K562 (cell line): ENCODE measurements at regions not wholly inside any gene's neighbourhood (a gene's known extent, or its start where the extent isn't known, plus 50 kb on each side); places are given as distances from the start of the nearest gene placed in this dataset.
A peak's percentile ranks its signal among the peaks of the same experiment; 100 is the strongest.

Experiments used
- CBX5 ChIP-seq: IDR thresholded peaks from 2 replicates; pipeline ENCODE4 v1.6.1; 2014; ENCODE audit warnings: low read depth, borderline replicate concordance
- CCNT2 ChIP-seq: IDR thresholded peaks from 2 replicates; pipeline ENCODE4 v1.6.1; 2011; ENCODE audit warnings: borderline replicate concordance, low read depth, mild to moderate bottlenecking, moderate library complexity, mixed read lengths, low read length; ENCODE audit not compliant: insufficient read length; ENCODE audit errors: extremely low read depth
- CHD4 ChIP-seq: fragments of 200-600 bp; sonication (generic); IDR thresholded peaks from 3 replicates; pipeline ENCODE4 v1.6.1; 2012; ENCODE audit warnings: low read depth, mild to moderate bottlenecking, mixed read lengths, low read length, inconsistent platforms; ENCODE audit not compliant: insufficient read depth, insufficient replicate concordance, poor library complexity, severe bottlenecking
- CXXC5 ChIP-seq: fragments of 250-450 bp; sonication (Bioruptor Pico); IDR thresholded peaks from 2 replicates; pipeline ENCODE4 v1.8.0; 2022; ENCODE audit warnings: inconsistent platforms, mild to moderate bottlenecking, moderate library complexity
- DPF2 ChIP-seq: fragments of 450-650 bp; IDR thresholded peaks from 2 replicates; pipeline ENCODE4 v1.6.1; 2016
- E2F1 ChIP-seq: sonication (generic); formaldehyde crosslinking; IDR thresholded peaks from 2 replicates; pipeline ENCODE4 v1.8.1; 2023; ENCODE audit warnings: mild to moderate bottlenecking, missing genetic modification reagents, moderate library complexity
- E2F8 ChIP-seq: fragments of 450-650 bp; IDR thresholded peaks from 2 replicates; pipeline ENCODE4 v1.7.1; 2018; ENCODE audit warnings: mild to moderate bottlenecking, low read depth; ENCODE audit not compliant: partially characterized antibody
- HDAC3 ChIP-seq: fragments of 450-650 bp; IDR thresholded peaks from 2 replicates; pipeline ENCODE4 v1.6.1; 2018; ENCODE audit warnings: borderline replicate concordance, mild to moderate bottlenecking, moderate library complexity; ENCODE audit not compliant: partially characterized antibody
- KLF1 ChIP-seq: fragments of 450-650 bp; IDR thresholded peaks from 2 replicates; pipeline ENCODE4 v1.6.1; 2016; ENCODE audit warnings: missing genetic modification characterization, missing compliant biosample characterization
- STAT5A ChIP-seq: IDR thresholded peaks from 2 replicates; pipeline ENCODE4 v1.6.1; 2012; ENCODE audit warnings: low read length, inconsistent platforms, borderline replicate concordance
- TAL1 ChIP-seq: fragments of 450-650 bp; IDR thresholded peaks from 2 replicates; pipeline ENCODE4 v1.6.1; 2016; ENCODE audit warnings: mild to moderate bottlenecking
- ZFP36 ChIP-seq: fragments of 150-350 bp; IDR thresholded peaks from 2 replicates; pipeline ENCODE4 v1.6.1; 2018; ENCODE audit warnings: low read length, low read depth; ENCODE audit not compliant: partially characterized antibody
- ZNF263 ChIP-seq: sonication (generic); formaldehyde crosslinking; IDR thresholded peaks from 2 replicates; pipeline ENCODE4 v1.8.0; 2022; ENCODE audit warnings: mild to moderate bottlenecking, missing genetic modification reagents, borderline replicate concordance
- ZNF778 ChIP-seq: fragments of 450-650 bp; formaldehyde crosslinking; IDR thresholded peaks from 2 replicates; pipeline ENCODE4 v1.4.0; 2020; ENCODE audit warnings: mild to moderate bottlenecking, moderate library complexity
- TF ChIP-seq, protein P1 (sequence below), 2 experiments: fragments of 450-650 bp in 1 of 2; IDR thresholded peaks; 2 replicates each; pipeline ENCODE4 v1.6.1; 2011 to 2017; ENCODE audit warnings: low read depth in 2 of 2, antibody characterized with exemption in 1 of 2, borderline replicate concordance in 1 of 2, low read length in 1 of 2, mild to moderate bottlenecking in 1 of 2, mixed read lengths in 1 of 2; ENCODE audit not compliant: control insufficient read depth in 1 of 2
- TF ChIP-seq, protein P2 (sequence below): fragments of 150-350 bp; IDR thresholded peaks from 2 replicates; pipeline ENCODE4 v1.6.1; 2014; ENCODE audit warnings: low read depth, mild to moderate bottlenecking, low read length, borderline replicate concordance

DNA sequence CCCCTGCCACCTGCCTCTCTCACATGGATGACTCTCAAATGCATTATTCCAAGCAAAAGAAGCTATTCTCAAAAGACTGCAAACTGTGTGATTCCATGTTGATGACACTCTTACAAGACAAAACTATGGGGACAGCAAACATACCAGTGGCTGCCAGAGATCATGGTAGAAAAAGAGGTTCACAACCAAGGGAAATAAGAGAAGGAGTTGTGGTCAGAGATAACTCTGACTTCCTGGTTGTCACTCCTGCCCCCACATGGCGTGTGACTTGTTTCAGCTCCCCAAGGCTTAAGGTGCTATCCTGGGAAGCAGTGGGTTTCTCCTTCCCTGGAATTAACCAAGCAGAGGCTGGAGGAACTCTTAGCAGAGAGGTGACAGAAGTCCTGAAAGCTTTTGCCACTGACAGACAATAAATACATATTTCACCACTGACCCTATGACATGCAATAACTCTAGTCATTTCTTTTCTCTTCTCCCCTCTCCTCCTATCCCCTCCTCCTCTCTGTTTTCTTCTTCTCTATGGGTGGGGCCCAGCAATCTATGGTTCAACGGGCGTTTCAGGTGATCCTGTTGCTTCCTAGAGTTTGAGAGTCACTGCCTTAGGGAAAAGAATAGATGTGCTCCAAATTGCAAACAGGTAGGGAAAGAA lies 185.1 kb downstream of the FCRL5 start (continued):
- TF ChIP-seq CHD4 (no peak), E2F8 (no peak), ZNF263 (CRISPR knock-in tag) (0 out of 2 replicates have a peak, but pooled peaks have one; percentile 32), CCNT2 (peak; percentile 15), TAL1 (peak; percentile 11; the same call in 1 of the 2 replicates), CXXC5 (CRISPR knock-in tag) (peak; percentile 34; the same call in 1 of the 2 replicates), HDAC3 (no peak), ZFP36 (no peak), CBX5 (no peak), STAT5A (no peak), E2F1 (CRISPR knock-in tag) (no peak), DPF2 (0 out of 2 replicates have a peak, but pooled peaks have one; percentile 25), ZNF778 (CRISPR knock-in tag) (no peak), KLF1 (tag) (no peak)
- TF ChIP-seq, protein P1, sequence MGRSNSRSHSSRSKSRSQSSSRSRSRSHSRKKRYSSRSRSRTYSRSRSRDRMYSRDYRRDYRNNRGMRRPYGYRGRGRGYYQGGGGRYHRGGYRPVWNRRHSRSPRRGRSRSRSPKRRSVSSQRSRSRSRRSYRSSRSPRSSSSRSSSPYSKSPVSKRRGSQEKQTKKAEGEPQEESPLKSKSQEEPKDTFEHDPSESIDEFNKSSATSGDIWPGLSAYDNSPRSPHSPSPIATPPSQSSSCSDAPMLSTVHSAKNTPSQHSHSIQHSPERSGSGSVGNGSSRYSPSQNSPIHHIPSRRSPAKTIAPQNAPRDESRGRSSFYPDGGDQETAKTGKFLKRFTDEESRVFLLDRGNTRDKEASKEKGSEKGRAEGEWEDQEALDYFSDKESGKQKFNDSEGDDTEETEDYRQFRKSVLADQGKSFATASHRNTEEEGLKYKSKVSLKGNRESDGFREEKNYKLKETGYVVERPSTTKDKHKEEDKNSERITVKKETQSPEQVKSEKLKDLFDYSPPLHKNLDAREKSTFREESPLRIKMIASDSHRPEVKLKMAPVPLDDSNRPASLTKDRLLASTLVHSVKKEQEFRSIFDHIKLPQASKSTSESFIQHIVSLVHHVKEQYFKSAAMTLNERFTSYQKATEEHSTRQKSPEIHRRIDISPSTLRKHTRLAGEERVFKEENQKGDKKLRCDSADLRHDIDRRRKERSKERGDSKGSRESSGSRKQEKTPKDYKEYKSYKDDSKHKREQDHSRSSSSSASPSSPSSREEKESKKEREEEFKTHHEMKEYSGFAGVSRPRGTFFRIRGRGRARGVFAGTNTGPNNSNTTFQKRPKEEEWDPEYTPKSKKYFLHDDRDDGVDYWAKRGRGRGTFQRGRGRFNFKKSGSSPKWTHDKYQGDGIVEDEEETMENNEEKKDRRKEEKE (IDR thresholded peaks at IDR 0.05; ENCODE audit: borderline replicate concordance in 1 of 2, control insufficient read depth in 1 of 2, low read depth in 2 of 2, low read length in 1 of 2): no peak
- TF ChIP-seq, protein P2, sequence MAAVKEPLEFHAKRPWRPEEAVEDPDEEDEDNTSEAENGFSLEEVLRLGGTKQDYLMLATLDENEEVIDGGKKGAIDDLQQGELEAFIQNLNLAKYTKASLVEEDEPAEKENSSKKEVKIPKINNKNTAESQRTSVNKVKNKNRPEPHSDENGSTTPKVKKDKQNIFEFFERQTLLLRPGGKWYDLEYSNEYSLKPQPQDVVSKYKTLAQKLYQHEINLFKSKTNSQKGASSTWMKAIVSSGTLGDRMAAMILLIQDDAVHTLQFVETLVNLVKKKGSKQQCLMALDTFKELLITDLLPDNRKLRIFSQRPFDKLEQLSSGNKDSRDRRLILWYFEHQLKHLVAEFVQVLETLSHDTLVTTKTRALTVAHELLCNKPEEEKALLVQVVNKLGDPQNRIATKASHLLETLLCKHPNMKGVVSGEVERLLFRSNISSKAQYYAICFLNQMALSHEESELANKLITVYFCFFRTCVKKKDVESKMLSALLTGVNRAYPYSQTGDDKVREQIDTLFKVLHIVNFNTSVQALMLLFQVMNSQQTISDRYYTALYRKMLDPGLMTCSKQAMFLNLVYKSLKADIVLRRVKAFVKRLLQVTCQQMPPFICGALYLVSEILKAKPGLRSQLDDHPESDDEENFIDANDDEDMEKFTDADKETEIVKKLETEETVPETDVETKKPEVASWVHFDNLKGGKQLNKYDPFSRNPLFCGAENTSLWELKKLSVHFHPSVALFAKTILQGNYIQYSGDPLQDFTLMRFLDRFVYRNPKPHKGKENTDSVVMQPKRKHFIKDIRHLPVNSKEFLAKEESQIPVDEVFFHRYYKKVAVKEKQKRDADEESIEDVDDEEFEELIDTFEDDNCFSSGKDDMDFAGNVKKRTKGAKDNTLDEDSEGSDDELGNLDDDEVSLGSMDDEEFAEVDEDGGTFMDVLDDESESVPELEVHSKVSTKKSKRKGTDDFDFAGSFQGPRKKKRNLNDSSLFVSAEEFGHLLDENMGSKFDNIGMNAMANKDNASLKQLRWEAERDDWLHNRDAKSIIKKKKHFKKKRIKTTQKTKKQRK: no peak
